Loucy (cell line): ENCODE measurements at regions not wholly inside any gene's neighbourhood (a gene's known extent, or its start where the extent isn't known, plus 50 kb on each side); places are given as distances from the start of the nearest gene placed in this dataset.

Source experiments
- H2AFZ ChIP-seq: fragments of 200-600 bp; sonication (generic); 2 replicates; pipeline ENCODE4 v1.6.0; 2016; ENCODE audit warnings: antibody characterized with exemption, mild to moderate bottlenecking, low read length, moderate library complexity
- H3F3A ChIP-seq: fragments of 200-600 bp; 2 replicates; pipeline ENCODE4 v1.6.0; 2016; ENCODE audit warnings: antibody characterized with exemption, low read depth, mild to moderate bottlenecking
- H3K27me3 ChIP-seq: fragments of 200-600 bp; sonication (generic); 2 replicates; pipeline ENCODE4 v1.6.1; 2014; ENCODE audit warnings: low read length, mild to moderate bottlenecking; ENCODE audit not compliant: insufficient read depth, poor library complexity, severe bottlenecking
- H3K36me3 ChIP-seq: fragments of 200-600 bp; sonication (generic); 2 replicates; pipeline ENCODE4 v1.6.1; 2016; ENCODE audit warnings: low read length; ENCODE audit not compliant: insufficient read depth
- H3K4me1 ChIP-seq: fragments of 200-600 bp; sonication (generic); 2 replicates; pipeline ENCODE4 v1.5.1; 2014; ENCODE audit warnings: low read length, mild to moderate bottlenecking; ENCODE audit not compliant: insufficient read depth, poor library complexity, severe bottlenecking
- H3K4me2 ChIP-seq: fragments of 200-600 bp; sonication (generic); 2 replicates; pipeline ENCODE4 v1.6.0; 2014; ENCODE audit warnings: antibody characterized with exemption, low read length, low read depth, mild to moderate bottlenecking; ENCODE audit not compliant: poor library complexity, severe bottlenecking
- H3K4me3 ChIP-seq: fragments of 200-600 bp; sonication (generic); 2 replicates; pipeline ENCODE4 v1.5.1; 2014; ENCODE audit warnings: low read length, mild to moderate bottlenecking, mixed read lengths; ENCODE audit not compliant: poor library complexity, severe bottlenecking
- H3K79me2 ChIP-seq: fragments of 200-600 bp; sonication (generic); 2 replicates; pipeline ENCODE4 v1.6.1; 2014; ENCODE audit warnings: low read length; ENCODE audit not compliant: insufficient read depth
- H3K9ac ChIP-seq: fragments of 200-600 bp; sonication (generic); 2 replicates; pipeline ENCODE4 v1.6.0; 2014; ENCODE audit warnings: mild to moderate bottlenecking, low read depth, low read length, moderate library complexity; ENCODE audit not compliant: poor library complexity, severe bottlenecking
- H3K9me2 ChIP-seq: fragments of 200-600 bp; sonication (generic); replicated peaks from 2 replicates; pipeline ENCODE4 v1.6.1; 2016; ENCODE audit warnings: low read depth, low read length, mixed read lengths
- H3K9me3 ChIP-seq: fragments of 200-600 bp; sonication (generic); 2 replicates; pipeline ENCODE4 v1.6.1; 2014; ENCODE audit warnings: mild to moderate bottlenecking, antibody characterized with exemption, low read length, low read depth; ENCODE audit not compliant: insufficient read depth
- H4K20me1 ChIP-seq: fragments of 200-600 bp; sonication (generic); 2 replicates; pipeline ENCODE4 v1.6.0; 2014; ENCODE audit warnings: antibody characterized with exemption, low read length, mild to moderate bottlenecking; ENCODE audit not compliant: insufficient read depth, poor library complexity, severe bottlenecking
- EZH2phosphoT487 ChIP-seq: fragments of 200-600 bp; IDR thresholded peaks from 2 replicates; pipeline ENCODE4 v1.6.1; 2018; ENCODE audit warnings: antibody characterized with exemption, mild to moderate bottlenecking, moderate library complexity, borderline replicate concordance
- TF ChIP-seq, protein P1 (sequence below): fragments of 200-600 bp; sonication (generic); conservative IDR thresholded peaks from 2 replicates; pipeline ENCODE4 v1.5.1; 2014; ENCODE audit warnings: mild to moderate bottlenecking, antibody characterized with exemption, low read length

DNA sequence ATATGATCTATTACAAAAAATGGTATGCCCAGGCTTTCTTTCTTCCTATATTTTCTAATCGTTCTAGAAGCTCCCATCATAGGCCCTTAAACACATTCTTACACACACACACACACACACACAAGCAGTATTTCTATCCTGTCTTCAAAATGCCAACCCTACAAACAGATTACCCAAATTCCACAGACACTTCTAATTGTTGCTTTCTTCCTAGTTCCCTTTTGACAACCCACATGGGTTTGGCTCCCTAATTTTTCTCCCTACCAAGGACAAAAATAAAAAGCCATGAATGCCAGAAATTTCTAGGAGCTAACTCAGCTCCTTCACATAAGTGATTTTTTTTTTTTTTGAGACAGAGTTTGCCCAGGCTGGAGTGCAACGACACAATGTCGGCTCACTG is 60.3 kb upstream of the NTF3 start:
- H2AFZ ChIP-seq, result no peak overlapping the region

GRCh38 chr12:5374713-5375112 is 57.2 kb upstream of the NTF3 start:
- Histone ChIP-seq H3K9me2 (no peaks in the 10 kb centered on the region), H3K27me3 (no peaks in the 10 kb centered on the region), H3K9ac (no peak overlapping the region), H3F3A (no peaks in the 10 kb centered on the region), H3K36me3 (no peaks in the 10 kb centered on the region), H3K4me2 (no peak overlapping the region), H3K4me3 (no peak overlapping the region), H3K9me3 (no peaks in the 10 kb centered on the region), H4K20me1 (no peaks in the 10 kb centered on the region), H2AFZ (no peak overlapping the region), H3K79me2 (no peaks in the 10 kb centered on the region), H3K4me1 (no peaks in the 10 kb centered on the region)
- TF ChIP-seq, protein P1, sequence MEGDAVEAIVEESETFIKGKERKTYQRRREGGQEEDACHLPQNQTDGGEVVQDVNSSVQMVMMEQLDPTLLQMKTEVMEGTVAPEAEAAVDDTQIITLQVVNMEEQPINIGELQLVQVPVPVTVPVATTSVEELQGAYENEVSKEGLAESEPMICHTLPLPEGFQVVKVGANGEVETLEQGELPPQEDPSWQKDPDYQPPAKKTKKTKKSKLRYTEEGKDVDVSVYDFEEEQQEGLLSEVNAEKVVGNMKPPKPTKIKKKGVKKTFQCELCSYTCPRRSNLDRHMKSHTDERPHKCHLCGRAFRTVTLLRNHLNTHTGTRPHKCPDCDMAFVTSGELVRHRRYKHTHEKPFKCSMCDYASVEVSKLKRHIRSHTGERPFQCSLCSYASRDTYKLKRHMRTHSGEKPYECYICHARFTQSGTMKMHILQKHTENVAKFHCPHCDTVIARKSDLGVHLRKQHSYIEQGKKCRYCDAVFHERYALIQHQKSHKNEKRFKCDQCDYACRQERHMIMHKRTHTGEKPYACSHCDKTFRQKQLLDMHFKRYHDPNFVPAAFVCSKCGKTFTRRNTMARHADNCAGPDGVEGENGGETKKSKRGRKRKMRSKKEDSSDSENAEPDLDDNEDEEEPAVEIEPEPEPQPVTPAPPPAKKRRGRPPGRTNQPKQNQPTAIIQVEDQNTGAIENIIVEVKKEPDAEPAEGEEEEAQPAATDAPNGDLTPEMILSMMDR, result no peak
- no peak for TF ChIP-seq EZH2phosphoT487

More for the DNA sequence above, 60.3 kb upstream of the NTF3 start:
- TF ChIP-seq, protein P1, result no peak
- no peak for TF ChIP-seq EZH2phosphoT487
- H3K79me2 ChIP-seq, result no peaks in the 10 kb centered on the region
- H3K36me3 ChIP-seq, result no peaks in the 10 kb centered on the region
- no peak overlapping the region for H3K4me3 ChIP-seq
- H3K9me3 ChIP-seq, result no peaks in the 10 kb centered on the region
- H3K4me2 ChIP-seq, result no peak overlapping the region
- H3F3A ChIP-seq, result no peaks in the 10 kb centered on the region
- no peak overlapping the region for H3K9ac ChIP-seq
- H3K9me2 ChIP-seq, result no peaks in the 10 kb centered on the region
- H4K20me1 ChIP-seq, result no peaks in the 10 kb centered on the region
- no peaks in the 10 kb centered on the region for H3K27me3 ChIP-seq
- H3K4me1 ChIP-seq, result no peaks in the 10 kb centered on the region

- no peak overlapping the region for H3K4me2 ChIP-seq
- no peaks in the 10 kb centered on the region for H3K9me3 ChIP-seq
- no peaks in the 10 kb centered on the region for H3K9me2 ChIP-seq
- no peaks in the 10 kb centered on the region for H3K4me1 ChIP-seq
- TF ChIP-seq, protein P1, result no peak
- TF ChIP-seq EZH2phosphoT487, result no peak
- no peaks in the 10 kb centered on the region for H3F3A ChIP-seq
- no peaks in the 10 kb centered on the region for H3K27me3 ChIP-seq
- H3K79me2 ChIP-seq, result no peaks in the 10 kb centered on the region
- no peaks in the 10 kb centered on the region for H4K20me1 ChIP-seq
- H2AFZ ChIP-seq, result no peak overlapping the region
- H3K36me3 ChIP-seq, result no peaks in the 10 kb centered on the region
- no peak overlapping the region for H3K4me3 ChIP-seq
- H3K9ac ChIP-seq, result no peak overlapping the region
These were observed 56.2 kb upstream of the NTF3 start for GRCh38 chr12:5375547-5376295.
